ENCODE measurements at regions not wholly inside any gene's neighbourhood (a gene's known extent, or its start where the extent isn't known, plus 50 kb on each side); places are given as distances from the start of the nearest gene placed in this dataset.
"Not testable (repeated sequence)": the region's sequence is repeated elsewhere in the genome, so short reads cannot be mapped to it uniquely, and the experiment has no call there.

GRCh38 chr16:5221831-5222230 lies 124.2 kb upstream of the EEF2KMT start:
- not testable (repeated sequence) for TF ChIP-seq CTCF, POLR2A (IDR thresholded peaks at IDR 0.05)

Measured in vagina (tissue), 2 donors.